ENCODE measurements at regions not wholly inside any gene's neighbourhood (a gene's known extent, or its start where the extent isn't known, plus 50 kb on each side); places are given as distances from the start of the nearest gene placed in this dataset.

DNA sequence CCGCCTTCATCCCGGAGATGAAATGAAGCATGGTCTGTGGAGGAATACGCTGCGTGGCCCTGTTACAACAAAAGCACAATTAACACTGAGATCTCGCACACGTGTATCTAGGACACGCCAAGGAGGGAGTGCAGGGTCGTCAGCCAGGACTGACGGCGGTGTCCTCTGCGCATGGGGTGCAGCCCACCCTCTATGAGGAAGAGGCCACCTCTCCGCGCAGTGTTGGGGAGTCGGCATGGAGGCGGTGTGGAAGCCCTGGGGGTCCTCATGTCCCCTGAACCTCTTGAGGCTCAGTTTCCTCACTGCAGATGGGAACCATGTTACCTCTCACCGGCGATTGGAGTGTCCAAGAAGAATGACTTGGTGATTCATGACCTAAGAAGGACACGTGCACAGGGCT lies 86.0 kb upstream of the ZNF236 start:
- H3K4me1 ChIP-seq (ENCODE audit: insufficient read depth, low read length): peaks cover 9% of the 10 kb centered on the region
- no peak overlapping the region for H3K4me3 ChIP-seq (ENCODE audit: low read length)
- no peaks in the 10 kb centered on the region for H3K9me3 ChIP-seq (ENCODE audit: low read depth, low read length)
- no peaks in the 10 kb centered on the region for H3K27me3 ChIP-seq (ENCODE audit: insufficient read depth, low read length)

DNA sequence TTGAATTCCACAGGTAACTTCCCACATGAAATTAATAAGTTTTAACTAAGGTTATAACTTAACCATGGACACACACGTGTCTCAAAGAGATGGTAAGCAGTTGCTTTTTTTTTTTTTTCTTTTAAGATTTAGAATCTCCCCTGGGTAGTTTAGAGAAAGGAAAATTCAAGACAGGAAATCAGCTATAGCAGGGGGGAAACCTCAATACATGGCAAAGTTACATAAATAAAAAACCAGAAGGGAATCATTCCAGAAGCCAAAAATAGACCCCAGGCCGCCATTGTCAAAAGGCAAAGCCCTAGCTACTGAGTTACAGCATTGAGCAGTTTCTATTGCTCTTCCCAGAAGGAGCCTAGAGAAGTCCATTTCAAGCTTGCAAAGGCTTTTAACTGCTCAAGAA lies 91.5 kb upstream of the ZNF236 start:
- Histone ChIP-seq H3K4me1 (ENCODE audit: insufficient read depth, low read length) (peaks cover 8% of the 10 kb centered on the region), H3K27me3 (ENCODE audit: insufficient read depth, low read length) (no peaks in the 10 kb centered on the region), H3K4me3 (ENCODE audit: low read length) (no peak overlapping the region), H3K9me3 (ENCODE audit: low read depth, low read length) (no peaks in the 10 kb centered on the region)

DNA sequence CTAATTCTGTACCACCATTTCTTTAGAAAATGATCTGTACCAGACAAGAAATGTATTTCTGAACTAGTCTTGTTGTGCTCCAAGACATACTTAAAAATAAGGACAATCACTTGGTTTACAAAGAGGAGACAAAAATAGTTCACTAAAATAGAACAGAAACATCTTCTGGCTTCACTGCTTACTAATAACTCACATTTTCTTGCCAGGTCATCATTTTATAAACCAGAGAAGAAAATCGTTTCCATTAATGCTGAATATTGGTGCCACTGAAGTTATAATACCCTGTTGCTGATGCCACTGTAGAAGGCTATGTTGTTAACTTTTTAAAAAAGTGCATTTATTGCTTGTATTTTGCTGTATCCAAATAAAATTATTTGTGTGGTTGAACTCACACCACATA lies 94.8 kb upstream of the ZNF236 start:
- H3K4me3 ChIP-seq (ENCODE audit: low read length): no peak overlapping the region
- peaks cover 9% of the 10 kb centered on the region for H3K4me1 ChIP-seq (ENCODE audit: insufficient read depth, low read length)
- no peaks in the 10 kb centered on the region for H3K9me3 ChIP-seq (ENCODE audit: low read depth, low read length)
- no peaks in the 10 kb centered on the region for H3K27me3 ChIP-seq (ENCODE audit: insufficient read depth, low read length)

DNA sequence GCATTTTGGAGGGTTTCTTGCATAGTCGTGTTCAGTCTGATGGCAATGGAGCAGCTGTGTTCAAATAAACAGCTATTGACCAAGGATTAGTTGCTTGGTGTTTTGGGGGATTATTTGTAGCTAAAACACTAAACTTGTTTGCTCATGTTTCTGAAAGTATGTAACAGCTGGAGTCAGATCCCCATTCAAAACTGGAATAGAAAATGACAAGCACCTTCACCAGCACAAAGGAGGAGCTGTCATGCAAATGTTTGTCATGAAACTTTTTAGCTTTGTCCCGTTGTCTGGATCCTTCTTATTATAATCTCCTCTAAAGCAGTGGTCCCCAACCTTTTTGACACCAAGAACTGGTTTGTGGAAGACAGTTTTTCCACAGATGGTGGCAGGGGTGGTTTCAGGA lies 96.9 kb upstream of the ZNF236 start:
- Histone ChIP-seq H3K4me3 (ENCODE audit: low read length) (no peak overlapping the region), H3K27me3 (ENCODE audit: insufficient read depth, low read length) (no peaks in the 10 kb centered on the region), H3K9me3 (ENCODE audit: low read depth, low read length) (no peaks in the 10 kb centered on the region), H3K4me1 (ENCODE audit: insufficient read depth, low read length) (peaks cover 28% of the 10 kb centered on the region)

DNA sequence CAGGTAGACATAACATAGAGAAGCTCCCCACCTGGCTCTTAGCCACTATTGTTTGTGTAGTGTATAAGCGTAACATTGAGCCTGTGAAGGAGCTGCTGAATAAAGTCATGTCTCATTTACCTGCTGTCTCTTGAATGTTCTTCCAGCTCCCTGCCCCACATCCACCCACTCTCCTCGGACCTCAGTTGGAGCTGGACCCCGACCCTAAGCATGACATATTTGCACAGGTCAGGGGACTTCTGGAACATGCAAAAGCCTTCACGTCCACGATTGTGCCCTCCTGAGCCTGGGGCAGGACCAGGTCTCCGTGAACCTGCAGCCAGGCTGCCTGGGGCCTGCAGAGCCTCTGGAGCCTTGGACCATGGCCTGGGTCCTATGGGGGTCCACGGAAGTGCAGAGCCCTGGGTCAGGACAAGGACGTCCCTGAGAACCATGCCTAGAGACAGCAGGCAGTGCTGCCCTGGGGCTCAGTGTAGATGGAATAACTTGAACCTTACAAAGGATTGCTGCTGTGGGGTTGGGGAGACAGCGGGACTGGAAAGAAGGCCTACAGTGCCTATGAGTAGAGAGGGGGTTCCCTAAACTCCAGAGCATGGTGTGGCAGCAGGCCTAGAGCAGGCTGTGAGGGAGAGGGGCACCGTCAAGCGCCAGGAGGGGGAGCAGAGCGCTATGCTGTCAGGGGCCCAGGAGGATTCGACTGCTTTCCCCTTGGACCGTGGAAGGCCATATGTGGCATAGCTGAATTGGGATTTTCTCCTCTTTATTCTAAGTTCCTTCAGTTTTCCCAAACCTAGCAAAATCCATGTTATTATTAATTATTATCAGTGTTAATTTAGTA lies 99.9 kb upstream of the ZNF236 start:
- no peaks in the 10 kb centered on the region for H3K9me3 ChIP-seq (ENCODE audit: low read depth, low read length)
- no peaks in the 10 kb centered on the region for H3K27me3 ChIP-seq (ENCODE audit: insufficient read depth, low read length)
- H3K4me3 ChIP-seq (ENCODE audit: low read length): no peak overlapping the region
- peaks cover 28% of the 10 kb centered on the region for H3K4me1 ChIP-seq (ENCODE audit: insufficient read depth, low read length)

DNA sequence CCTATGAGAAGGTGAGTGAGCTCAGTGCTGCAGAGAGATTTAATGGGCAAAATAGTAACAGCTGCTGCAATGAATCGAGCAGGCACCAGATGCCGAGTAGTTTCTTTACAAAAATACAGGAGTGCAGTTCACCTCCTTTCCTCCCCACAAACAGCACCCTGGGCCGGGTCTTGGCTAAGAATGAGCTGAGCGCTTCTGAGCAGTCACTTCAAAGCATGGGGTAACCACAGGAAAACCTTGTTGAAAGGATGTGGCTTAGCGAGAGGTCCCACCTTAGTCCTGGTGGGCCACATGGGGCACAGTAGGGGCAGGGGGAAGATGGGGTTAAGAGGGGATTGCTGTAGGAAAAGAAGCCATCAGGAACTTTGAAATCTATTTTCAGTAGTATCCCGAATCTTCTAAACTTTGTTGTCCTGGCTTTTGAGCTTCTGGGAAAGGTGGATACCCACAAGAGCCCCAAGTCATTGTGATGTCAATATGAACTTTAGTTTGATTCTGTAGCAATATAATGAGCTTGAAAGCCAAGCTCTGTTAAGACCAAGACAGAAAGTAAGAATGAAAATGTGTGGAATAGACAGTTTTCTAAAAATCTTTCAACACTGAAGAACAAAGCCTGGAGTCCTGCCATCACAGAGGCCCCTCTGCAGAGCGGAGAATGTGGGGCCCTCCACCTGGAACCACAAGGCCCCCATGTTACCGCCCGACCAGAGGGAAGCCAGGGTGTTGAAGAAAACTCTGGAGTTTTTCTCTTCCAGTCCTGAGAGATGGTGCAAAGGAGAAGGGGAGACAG lies 101.0 kb upstream of the ZNF236 start:
- H3K4me3 ChIP-seq (ENCODE audit: low read length): no peak overlapping the region
- H3K4me1 ChIP-seq (ENCODE audit: insufficient read depth, low read length): peaks cover 28% of the 10 kb centered on the region
- no peaks in the 10 kb centered on the region for H3K9me3 ChIP-seq (ENCODE audit: low read depth, low read length)
- no peaks in the 10 kb centered on the region for H3K27me3 ChIP-seq (ENCODE audit: insufficient read depth, low read length)

DNA sequence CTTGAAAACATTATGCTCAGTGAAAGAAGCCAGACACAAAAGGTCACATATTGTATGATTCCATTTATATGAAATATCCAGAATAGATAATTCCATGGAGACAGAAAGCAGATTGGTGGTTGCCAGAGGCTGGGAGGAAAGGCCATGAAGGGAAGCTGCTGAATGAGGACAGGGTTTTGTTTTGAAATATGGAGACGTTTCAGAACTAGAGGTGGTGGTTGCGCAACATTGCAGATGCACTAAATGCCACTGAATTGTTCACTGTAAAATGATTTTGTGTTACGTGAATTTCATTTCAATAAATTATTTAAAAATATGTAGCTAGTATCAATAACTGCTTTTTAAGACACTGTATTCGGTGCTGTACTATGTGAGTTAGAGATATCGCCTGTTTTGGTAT lies 101.7 kb upstream of the ZNF236 start:
- Histone ChIP-seq H3K4me3 (ENCODE audit: low read length) (no peak overlapping the region), H3K27me3 (ENCODE audit: insufficient read depth, low read length) (no peaks in the 10 kb centered on the region), H3K9me3 (ENCODE audit: low read depth, low read length) (no peaks in the 10 kb centered on the region), H3K4me1 (ENCODE audit: insufficient read depth, low read length) (peaks cover 28% of the 10 kb centered on the region)

DNA sequence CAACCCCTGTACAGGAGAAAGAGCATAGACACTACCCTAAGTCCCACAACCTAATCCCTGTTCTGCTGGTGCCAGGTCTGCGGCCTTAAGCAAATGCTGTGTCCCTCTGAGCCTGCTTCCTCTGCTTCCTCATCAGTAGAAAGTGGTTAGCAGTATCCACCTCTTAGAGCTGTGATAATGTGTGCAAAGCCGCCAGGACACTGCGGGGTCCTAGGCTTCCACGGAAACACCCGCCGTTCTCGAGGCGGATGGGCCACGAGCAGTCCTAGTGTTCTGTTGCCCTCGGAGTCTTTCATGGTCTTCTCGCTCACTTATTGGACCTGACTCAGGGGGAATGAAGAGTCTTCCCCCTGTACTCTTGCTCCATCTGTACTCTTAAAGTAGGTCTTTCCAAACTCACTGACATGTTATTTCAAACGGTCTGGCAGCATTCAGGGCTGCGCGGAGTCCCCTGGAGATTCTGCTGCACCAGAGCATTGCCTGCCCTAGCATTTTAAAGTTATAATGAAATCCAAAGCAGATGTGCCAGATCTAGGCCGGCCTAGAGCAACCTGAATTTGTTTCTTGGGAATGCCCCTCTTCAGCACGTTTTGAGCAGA lies 107.2 kb upstream of the ZNF236 start:
- Histone ChIP-seq H3K9me3 (ENCODE audit: low read depth, low read length) (no peaks in the 10 kb centered on the region), H3K4me3 (ENCODE audit: low read length) (no peak overlapping the region), H3K4me1 (ENCODE audit: insufficient read depth, low read length) (peaks cover 4% of the 10 kb centered on the region), H3K27me3 (ENCODE audit: insufficient read depth, low read length) (no peaks in the 10 kb centered on the region)

DNA sequence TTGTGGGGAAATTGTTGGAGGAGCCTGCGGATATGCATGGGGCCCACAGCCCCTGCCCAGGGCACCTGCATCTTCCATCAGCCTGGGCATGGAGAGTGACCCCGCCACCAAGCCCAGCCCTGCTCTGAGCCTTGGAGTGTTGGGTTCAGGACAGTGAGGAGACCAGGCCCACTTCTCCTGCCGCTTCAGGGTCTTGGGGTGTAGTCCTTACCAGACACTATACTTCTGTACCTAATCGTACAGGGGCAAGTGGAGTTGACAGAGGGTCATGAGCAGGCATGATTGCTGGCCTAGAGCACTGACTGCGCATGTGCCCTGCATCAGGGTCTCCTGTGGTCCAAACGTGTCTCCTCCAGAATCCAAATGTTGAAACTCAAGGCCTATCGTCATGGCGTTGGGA lies 108.9 kb upstream of the ZNF236 start:
- Histone ChIP-seq H3K4me3 (ENCODE audit: low read length) (no peak overlapping the region), H3K27me3 (ENCODE audit: insufficient read depth, low read length) (no peaks in the 10 kb centered on the region), H3K9me3 (ENCODE audit: low read depth, low read length) (no peaks in the 10 kb centered on the region), H3K4me1 (ENCODE audit: insufficient read depth, low read length) (no peaks in the 10 kb centered on the region)

DNA sequence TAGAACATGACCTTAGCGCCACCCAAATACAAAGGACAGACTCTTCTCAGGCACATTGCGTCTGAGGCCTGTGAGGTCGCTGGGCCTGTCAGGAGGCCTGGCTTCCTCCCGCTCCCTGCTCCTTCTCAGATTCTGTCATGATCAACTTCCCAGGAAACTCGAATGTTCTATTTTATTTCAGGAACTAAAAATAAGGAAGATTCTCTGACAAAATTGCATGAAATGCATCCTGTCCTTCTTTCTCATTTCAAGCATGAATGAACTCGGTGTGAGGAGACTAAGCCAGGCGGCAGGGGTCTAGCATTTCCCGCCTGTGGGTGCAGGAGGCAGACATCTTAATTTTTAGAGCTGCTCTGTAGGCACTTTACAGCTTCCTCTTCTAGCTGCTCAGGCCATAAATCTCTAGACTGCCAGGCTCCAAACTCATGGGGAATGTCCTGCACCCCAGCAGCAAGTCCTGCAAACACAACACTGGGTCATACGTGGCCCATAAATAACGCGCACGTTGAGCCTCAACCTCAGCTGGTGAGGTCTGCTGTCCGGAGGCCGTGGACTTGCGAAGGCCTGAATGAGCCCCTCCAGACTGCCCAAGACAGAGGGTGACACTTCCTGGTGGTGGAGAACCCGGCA lies 109.7 kb upstream of the ZNF236 start:
- no peak overlapping the region for H3K4me3 ChIP-seq (ENCODE audit: low read length)
- no peaks in the 10 kb centered on the region for H3K27me3 ChIP-seq (ENCODE audit: insufficient read depth, low read length)
- H3K9me3 ChIP-seq (ENCODE audit: low read depth, low read length): no peaks in the 10 kb centered on the region
- H3K4me1 ChIP-seq (ENCODE audit: insufficient read depth, low read length): no peaks in the 10 kb centered on the region

DNA sequence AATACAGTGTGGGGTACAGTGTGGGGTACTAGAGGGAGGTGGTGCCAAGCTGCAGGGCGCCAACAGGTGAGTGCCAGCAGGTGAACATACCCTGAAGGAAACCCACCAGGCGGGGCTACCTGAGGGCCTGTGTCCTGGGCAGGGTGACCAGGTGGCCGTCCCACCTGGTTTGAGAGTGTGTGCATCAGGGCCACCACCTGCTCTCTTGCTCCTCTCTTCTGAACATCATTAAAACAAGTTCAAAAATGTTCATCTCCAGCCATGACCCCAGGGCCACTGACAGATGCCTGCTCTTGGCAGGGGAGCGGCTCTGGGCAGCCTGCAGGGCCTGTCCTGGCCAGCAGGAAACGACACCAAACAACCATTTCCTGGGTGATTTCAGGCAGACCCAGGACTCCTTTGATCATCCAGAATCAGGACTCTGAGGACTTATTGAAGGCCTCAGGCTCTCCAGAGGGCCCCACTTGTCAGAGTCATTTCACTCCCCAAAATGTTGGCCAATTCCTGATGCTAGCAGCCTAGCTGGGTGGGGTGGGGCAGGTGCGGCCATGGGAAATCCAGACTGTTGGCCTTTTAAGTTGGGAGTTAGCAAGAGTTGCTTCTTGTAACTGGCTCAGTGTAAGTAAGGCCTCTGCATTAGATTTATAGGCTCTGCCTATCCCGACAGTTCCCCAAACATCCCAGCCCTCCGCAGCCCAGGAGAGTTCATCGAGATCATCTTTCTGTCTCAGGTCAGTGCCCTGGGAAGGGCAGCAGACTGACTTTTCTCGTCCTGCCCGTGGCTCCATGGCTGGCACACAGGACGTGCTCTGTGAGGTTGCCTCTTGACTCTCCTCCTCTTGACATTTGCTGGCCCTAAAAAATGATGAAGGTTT lies 111.5 kb upstream of the ZNF236 start:
- Histone ChIP-seq H3K4me3 (ENCODE audit: low read length) (no peak overlapping the region), H3K9me3 (ENCODE audit: low read depth, low read length) (no peaks in the 10 kb centered on the region), H3K27me3 (ENCODE audit: insufficient read depth, low read length) (no peaks in the 10 kb centered on the region), H3K4me1 (ENCODE audit: insufficient read depth, low read length) (no peaks in the 10 kb centered on the region)

DNA sequence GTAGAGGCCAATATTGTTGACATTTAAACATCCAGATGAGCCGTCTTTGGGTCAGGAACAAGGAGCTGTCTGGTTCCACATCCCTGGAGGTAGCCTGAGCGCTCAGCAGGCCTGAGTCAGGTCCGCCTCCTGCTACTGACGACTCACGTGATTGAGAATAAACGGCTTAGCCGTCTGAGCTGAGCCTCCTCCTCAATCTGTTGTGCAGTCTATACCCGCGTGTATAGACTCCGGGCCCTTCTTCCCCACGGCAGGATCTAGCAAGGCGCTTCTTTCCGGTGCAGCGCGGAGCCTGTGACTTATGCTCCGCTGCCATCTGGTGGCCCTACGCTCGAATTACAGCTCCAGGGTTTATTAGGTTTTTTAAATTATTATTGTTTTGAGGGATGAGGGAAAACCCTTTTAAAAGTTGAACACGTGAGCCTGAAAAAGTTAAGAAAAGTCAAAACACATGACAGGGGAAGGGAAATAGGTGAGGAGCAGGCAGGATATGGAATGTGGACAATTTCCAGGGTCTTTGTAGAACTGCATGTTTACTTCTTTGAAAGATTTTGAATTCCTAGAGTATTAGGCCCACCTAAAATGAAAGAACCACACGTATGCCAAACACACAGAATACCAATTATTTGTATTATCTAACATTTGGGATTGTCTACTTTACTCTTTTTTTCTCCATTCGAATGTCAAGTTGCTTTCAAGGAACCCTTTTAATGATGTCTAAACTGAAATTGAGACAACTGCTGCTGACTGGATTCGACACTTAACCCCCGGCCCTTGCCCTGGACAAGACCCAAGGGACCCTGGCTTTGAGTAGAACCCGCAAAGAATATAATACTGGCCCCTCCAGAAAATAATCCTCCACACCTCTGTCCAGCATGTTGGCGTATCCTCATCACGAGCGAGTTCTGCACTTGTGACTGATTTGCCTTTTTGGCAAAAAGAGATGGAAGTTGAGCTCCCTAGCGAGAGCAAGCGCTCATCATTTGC lies 112.4 kb upstream of the ZNF236 start:
- no peaks in the 10 kb centered on the region for H3K4me1 ChIP-seq (ENCODE audit: insufficient read depth, low read length)
- H3K27me3 ChIP-seq (ENCODE audit: insufficient read depth, low read length): no peaks in the 10 kb centered on the region
- H3K4me3 ChIP-seq (ENCODE audit: low read length): no peak overlapping the region
- H3K9me3 ChIP-seq (ENCODE audit: low read depth, low read length): no peaks in the 10 kb centered on the region

DNA sequence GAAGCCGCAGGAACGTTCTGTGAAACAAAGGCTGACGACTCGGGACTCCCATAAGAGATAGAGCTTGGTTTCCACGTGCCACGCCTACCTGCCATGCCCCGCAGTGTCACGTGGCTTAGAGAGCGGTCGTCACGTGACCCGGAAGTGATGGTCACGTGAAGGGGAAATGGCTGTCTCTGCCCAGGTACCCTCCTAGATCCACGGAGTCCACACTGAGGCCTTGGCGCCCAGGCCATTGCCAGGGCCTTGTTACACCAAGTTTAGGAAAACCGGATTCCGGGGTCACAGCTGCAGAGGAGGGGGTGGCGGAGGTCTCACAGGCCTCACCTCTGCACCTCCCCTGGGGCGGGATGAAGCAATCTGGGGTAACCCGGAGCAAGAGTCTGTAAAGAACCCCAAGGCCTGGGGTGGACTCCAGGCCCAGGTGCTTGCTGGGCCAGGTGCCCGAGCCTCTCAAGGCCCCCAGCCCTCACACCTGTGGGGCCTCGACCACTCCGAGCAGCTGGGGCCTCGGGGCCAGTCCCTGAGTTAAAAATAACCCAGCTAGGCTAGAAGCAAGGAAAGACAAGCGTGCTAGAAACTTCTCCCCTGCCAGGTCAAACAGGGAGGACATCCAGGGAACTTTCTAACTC lies 113.5 kb upstream of the ZNF236 start:
- no peaks in the 10 kb centered on the region for H3K4me1 ChIP-seq (ENCODE audit: insufficient read depth, low read length)
- no peaks in the 10 kb centered on the region for H3K27me3 ChIP-seq (ENCODE audit: insufficient read depth, low read length)
- H3K9me3 ChIP-seq (ENCODE audit: low read depth, low read length): no peaks in the 10 kb centered on the region
- no peak overlapping the region for H3K4me3 ChIP-seq (ENCODE audit: low read length)
